Adrenal gland (tissue), 9 donors: ENCODE measurements at regions not wholly inside any gene's neighbourhood (a gene's known extent, or its start where the extent isn't known, plus 50 kb on each side); places are given as distances from the start of the nearest gene placed in this dataset.

Source experiments
- DNase-seq, 7 donors: peaks; one replicate each; pipeline ENCODE4 v3.0.0-alpha.2; 2019 to 2020
- H3K27ac ChIP-seq, 5 donors: fragments of 200-600 bp; sonication (generic) in 4 of 5; 1 replicate in 3 of 5; 2 replicates in 2 of 5; pipeline versions ENCODE4 v1.5.1 to v1.8.0; 2016 to 2020; ENCODE audit warnings: mild to moderate bottlenecking in 1 of 5
- H3K27me3 ChIP-seq: fragments of 200-600 bp; 2 replicates; pipeline ENCODE4 v1.8.0; 2021
- H3K36me3 ChIP-seq, 2 donors: fragments of 200-600 bp; replicated peaks in 1 of 2; 1 replicate in 1 of 2; 2 replicates in 1 of 2; pipeline versions ENCODE4 v1.5.1 to v1.8.0; 2018 to 2022
- H3K4me1 ChIP-seq, 2 donors: fragments of 200-600 bp; replicated peaks in 1 of 2; 1 replicate in 1 of 2; 2 replicates in 1 of 2; pipeline versions ENCODE4 v1.5.1 to v1.8.0; 2018 to 2021
- H3K4me3 ChIP-seq, 4 donors: fragments of 200-600 bp; sonication (generic) in 3 of 4; one replicate each; pipeline ENCODE4 v1.5.1; 2016 to 2018
- H3K9me3 ChIP-seq, 3 donors: fragments of 200-600 bp; sonication (generic) in 1 of 3; replicated peaks in 1 of 3; 1 replicate in 2 of 3; 2 replicates in 1 of 3; pipeline versions ENCODE4 v1.5.1 to v1.8.0; 2016 to 2021
- POLR2A ChIP-seq, 2 donors: fragments of 450-650 bp; IDR thresholded peaks; one replicate each; pipeline ENCODE4 v1.6.1; 2017; ENCODE audit warnings: antibody characterized with exemption in 2 of 2, mild to moderate bottlenecking in 2 of 2, moderate library complexity in 1 of 2
- WGBS, 4 donors: extraction: QIAGEN DNeasy Blood & Tissue Kit in 2 of 4; methylation state at CpG; one replicate each; pipeline versions ENCODE4 v1.1.5 to v1.1.7; 2013 to 2017; 5-methylcytosine and 5-hydroxymethylcytosine counted together
- intact Hi-C, 2 donors: fragments of 100-400 bp; cut with DNase I; formaldehyde crosslinking; loops; one replicate each; pipeline versions ENCODE4 v1.14.1 to v1.15.0; 2022 to 2023
- TF ChIP-seq, protein P1 (sequence below), 6 experiments: fragments of 450-650 bp in 4 of 6; fragments of 200-600 bp in 2 of 6; sonication (generic) in 1 of 6; IDR thresholded peaks; 1 replicate in 5 of 6; 2 replicates in 1 of 6; pipeline versions ENCODE4 v1.5.1 to v1.8.0; 2016 to 2021; ENCODE audit warnings: antibody characterized with exemption in 6 of 6, mild to moderate bottlenecking in 2 of 6, moderate library complexity in 1 of 6
- donor health status: healthy with polysubstance abuse.
- donor health status: Bipolar disorder and iron deficiency.
- donor health status: DM: yes; HTN: yes; CAD: no.
- donor health status: DM: no; HTN: no; CAD: no.
- donor health status: DM: no; HTN: no; CAD: no.

- Histone ChIP-seq H3K9me3 (no peaks in the 10 kb centered on the region), H3K27ac (no peak overlapping the region), H3K27me3 (no peaks in the 10 kb centered on the region), H3K4me1 (no peaks in the 10 kb centered on the region), H3K4me3 (no peak overlapping the region), H3K36me3 (no peaks in the 10 kb centered on the region)
- TF ChIP-seq, protein P1, sequence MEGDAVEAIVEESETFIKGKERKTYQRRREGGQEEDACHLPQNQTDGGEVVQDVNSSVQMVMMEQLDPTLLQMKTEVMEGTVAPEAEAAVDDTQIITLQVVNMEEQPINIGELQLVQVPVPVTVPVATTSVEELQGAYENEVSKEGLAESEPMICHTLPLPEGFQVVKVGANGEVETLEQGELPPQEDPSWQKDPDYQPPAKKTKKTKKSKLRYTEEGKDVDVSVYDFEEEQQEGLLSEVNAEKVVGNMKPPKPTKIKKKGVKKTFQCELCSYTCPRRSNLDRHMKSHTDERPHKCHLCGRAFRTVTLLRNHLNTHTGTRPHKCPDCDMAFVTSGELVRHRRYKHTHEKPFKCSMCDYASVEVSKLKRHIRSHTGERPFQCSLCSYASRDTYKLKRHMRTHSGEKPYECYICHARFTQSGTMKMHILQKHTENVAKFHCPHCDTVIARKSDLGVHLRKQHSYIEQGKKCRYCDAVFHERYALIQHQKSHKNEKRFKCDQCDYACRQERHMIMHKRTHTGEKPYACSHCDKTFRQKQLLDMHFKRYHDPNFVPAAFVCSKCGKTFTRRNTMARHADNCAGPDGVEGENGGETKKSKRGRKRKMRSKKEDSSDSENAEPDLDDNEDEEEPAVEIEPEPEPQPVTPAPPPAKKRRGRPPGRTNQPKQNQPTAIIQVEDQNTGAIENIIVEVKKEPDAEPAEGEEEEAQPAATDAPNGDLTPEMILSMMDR (IDR thresholded peaks at IDR 0.05): no peak
- TF ChIP-seq POLR2A (IDR thresholded peaks at IDR 0.05): no peak
- no peak for DNase-seq
- intact Hi-C loops: no loop called here
- 70 to 84% (median 71%) methylated on average over 3 of the region's 3 CpGs for WGBS, 4 donors
These were observed 121.0 kb upstream of the IRX3 start for GRCh38 chr16:54407596-54407995.

DNA sequence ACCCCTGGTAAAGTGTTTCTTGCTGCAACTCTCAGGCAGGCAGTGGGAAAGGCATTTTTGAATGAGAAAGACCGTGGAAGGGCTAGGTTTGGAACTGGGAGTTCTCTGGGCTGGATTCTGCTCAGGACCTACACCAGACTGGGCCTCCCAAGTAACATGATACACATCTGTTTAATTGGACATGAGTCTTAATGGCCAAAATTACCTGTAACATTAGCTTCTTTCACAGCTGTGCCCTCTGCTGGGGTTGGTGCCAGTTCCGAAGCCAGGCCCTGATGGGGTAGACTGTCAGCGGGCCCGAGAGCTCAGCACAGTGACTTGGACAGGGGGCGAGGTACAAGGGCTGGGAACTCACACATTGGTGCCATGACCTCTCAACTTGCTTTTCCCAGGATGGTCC is 118.9 kb upstream of the IRX3 start:
- Histone ChIP-seq H3K27ac (no peak overlapping the region), H3K27me3 (no peaks in the 10 kb centered on the region), H3K4me1 (no peaks in the 10 kb centered on the region), H3K4me3 (no peak overlapping the region), H3K36me3 (no peaks in the 10 kb centered on the region), H3K9me3 (no peaks in the 10 kb centered on the region)
- intact Hi-C loops: no loop called here
- DNase-seq: no peak
- TF ChIP-seq, protein P1 (IDR thresholded peaks at IDR 0.05): no peak
- TF ChIP-seq POLR2A (IDR thresholded peaks at IDR 0.05): no peak
- 90 to 96% (median 93%) methylated on average over 5 of the region's 5 CpGs for WGBS, 4 donors

DNA sequence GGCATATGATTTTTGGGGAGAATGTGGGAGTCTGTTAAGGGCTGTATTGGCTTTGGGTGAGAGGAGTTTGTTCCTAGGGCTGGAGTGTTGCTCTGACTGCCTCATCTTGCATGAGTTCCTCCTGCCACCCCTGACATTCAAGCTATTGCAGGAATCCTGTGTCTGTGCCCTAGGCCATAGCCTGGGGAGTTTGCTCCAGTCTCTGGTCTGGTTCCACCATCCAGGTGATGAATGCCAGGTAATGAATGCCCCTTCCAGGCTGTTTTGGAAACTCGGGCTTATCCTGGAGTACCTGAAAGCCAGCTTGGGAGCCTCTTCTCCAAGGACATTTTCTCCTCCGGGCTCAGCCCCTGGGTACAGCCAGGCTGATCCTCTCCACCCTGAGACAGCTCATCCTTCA is 117.0 kb upstream of the IRX3 start:
- Histone ChIP-seq H3K27me3 (no peaks in the 10 kb centered on the region), H3K36me3 (no peaks in the 10 kb centered on the region), H3K27ac (no peak overlapping the region), H3K4me1 (no peaks in the 10 kb centered on the region), H3K4me3 (no peak overlapping the region), H3K9me3 (no peaks in the 10 kb centered on the region)
- 68 to 87% (median 80%) methylated on average over 2 of the region's 2 CpGs for WGBS, 4 donors
- DNase-seq: no peak
- TF ChIP-seq, protein P1 (IDR thresholded peaks at IDR 0.05): no peak
- no peak for TF ChIP-seq POLR2A (IDR thresholded peaks at IDR 0.05)
- intact Hi-C loops: no loop called here

DNA sequence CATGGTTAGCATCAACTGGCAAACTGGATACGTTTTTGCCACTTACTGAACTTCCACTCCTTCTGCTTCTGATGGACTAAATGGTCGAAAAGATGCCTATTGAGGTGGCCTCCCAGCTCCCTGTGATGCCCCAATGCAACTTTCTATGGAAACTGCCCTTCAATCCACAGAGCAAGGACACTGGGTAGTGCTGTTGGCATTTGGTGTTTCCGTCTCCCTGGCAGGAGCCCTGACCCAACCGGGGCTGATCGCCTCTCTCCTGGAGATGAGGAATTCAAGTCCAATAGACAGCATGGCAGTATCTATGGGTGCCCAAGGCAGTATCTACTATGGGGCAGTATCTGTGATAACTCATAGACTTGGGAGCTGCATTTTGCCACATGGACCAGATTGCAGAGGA is 116.3 kb upstream of the IRX3 start:
- TF ChIP-seq, protein P1 (IDR thresholded peaks at IDR 0.05): no peak
- TF ChIP-seq POLR2A (IDR thresholded peaks at IDR 0.05): no peak
- no peak overlapping the region for H3K4me3 ChIP-seq
- H3K36me3 ChIP-seq: no peaks in the 10 kb centered on the region
- no peak for DNase-seq
- 50 to 95% (median 76%) methylated on average over 2 to 5 of the region's 5 CpGs for WGBS, 4 donors
- H3K27me3 ChIP-seq: no peaks in the 10 kb centered on the region
- no peaks in the 10 kb centered on the region for H3K4me1 ChIP-seq
- intact Hi-C loops: no loop called here
- H3K9me3 ChIP-seq: no peaks in the 10 kb centered on the region
- H3K27ac ChIP-seq: no peak overlapping the region
